ENCODE measurements at regions not wholly inside any gene's neighbourhood (a gene's known extent, or its start where the extent isn't known, plus 50 kb on each side); places are given as distances from the start of the nearest gene placed in this dataset.

- POLR2A ChIA-PET: no interaction called here
- Mint-ChIP-seq H3K4me3 (ENCODE audit: unreplicated experiment) (no peak overlapping the region), H3K27me3 (ENCODE audit: insufficient read depth, unreplicated experiment) (no peaks in the 10 kb centered on the region), H3K36me3 (ENCODE audit: insufficient read depth, unreplicated experiment) (no peaks in the 10 kb centered on the region), H3K27ac (ENCODE audit: unreplicated experiment) (no peak overlapping the region), H3K4me1 (ENCODE audit: low read depth, unreplicated experiment) (peaks cover 4% of the 10 kb centered on the region), H3K9me3 (ENCODE audit: unreplicated experiment) (no peaks in the 10 kb centered on the region)
- CTCF ChIA-PET: no interaction called here
- Histone ChIP-seq H3K27me3 (replicated peaks; ENCODE audit: control insufficient read depth, insufficient read depth, low read length) (no peaks in the 10 kb centered on the region), H3K4me3 (ENCODE audit: low read depth, low read length) (no peak overlapping the region), H3K36me3 (ENCODE audit: control insufficient read depth, insufficient read depth, low read length) (no peaks in the 10 kb centered on the region), H3K4me1 (peaks cover 12% of the 10 kb centered on the region; the same call in 1 of the 2 replicates), H3K9me3 (no peaks in the 10 kb centered on the region)
- intact Hi-C loops (cut with micrococcal nuclease; ENCODE audit: unreplicated experiment): no loop called here
- no peak for DNase-seq
- TF ChIP-seq CTCF (IDR thresholded peaks at IDR 0.05; ENCODE audit: insufficient read depth in 1 of 2, low read depth in 1 of 2, low read length in 1 of 2, severe bottlenecking in 1 of 2, unreplicated experiment in 1 of 2): no peak
- no TSS peak for BruUV-seq (replicated peaks)
These were observed 276.3 kb downstream of the CD83 start for GRCh38 chr6:14393910-14394309.

- no TSS peak for BruUV-seq (replicated peaks)
- no peak overlapping the region for H3K27ac Mint-ChIP-seq (ENCODE audit: unreplicated experiment)
- Histone ChIP-seq H3K36me3 (ENCODE audit: control insufficient read depth, insufficient read depth, low read length) (no peaks in the 10 kb centered on the region), H3K9me3 (no peaks in the 10 kb centered on the region), H3K4me1 (no peaks in the 10 kb centered on the region), H3K27me3 (replicated peaks; ENCODE audit: control insufficient read depth, insufficient read depth, low read length) (no peaks in the 10 kb centered on the region), H3K4me3 (ENCODE audit: low read depth, low read length) (no peak overlapping the region)
- intact Hi-C loops (cut with micrococcal nuclease; ENCODE audit: unreplicated experiment): no loop called here
- TF ChIP-seq CTCF (IDR thresholded peaks at IDR 0.05; ENCODE audit: insufficient read depth in 1 of 2, low read depth in 1 of 2, low read length in 1 of 2, severe bottlenecking in 1 of 2, unreplicated experiment in 1 of 2): no peak
- H3K27me3 Mint-ChIP-seq (ENCODE audit: insufficient read depth, unreplicated experiment): no peaks in the 10 kb centered on the region
- H3K9me3 Mint-ChIP-seq (ENCODE audit: unreplicated experiment): no peaks in the 10 kb centered on the region
- no peaks in the 10 kb centered on the region for H3K4me1 Mint-ChIP-seq (ENCODE audit: low read depth, unreplicated experiment)
- ChIA-PET POLR2A (no interaction called here), CTCF (no interaction called here)
- H3K36me3 Mint-ChIP-seq (ENCODE audit: insufficient read depth, unreplicated experiment): no peaks in the 10 kb centered on the region
- no peak overlapping the region for H3K4me3 Mint-ChIP-seq (ENCODE audit: unreplicated experiment)
- DNase-seq: no peak
These were observed 278.8 kb downstream of the CD83 start for GRCh38 chr6:14396392-14396791.

DNA sequence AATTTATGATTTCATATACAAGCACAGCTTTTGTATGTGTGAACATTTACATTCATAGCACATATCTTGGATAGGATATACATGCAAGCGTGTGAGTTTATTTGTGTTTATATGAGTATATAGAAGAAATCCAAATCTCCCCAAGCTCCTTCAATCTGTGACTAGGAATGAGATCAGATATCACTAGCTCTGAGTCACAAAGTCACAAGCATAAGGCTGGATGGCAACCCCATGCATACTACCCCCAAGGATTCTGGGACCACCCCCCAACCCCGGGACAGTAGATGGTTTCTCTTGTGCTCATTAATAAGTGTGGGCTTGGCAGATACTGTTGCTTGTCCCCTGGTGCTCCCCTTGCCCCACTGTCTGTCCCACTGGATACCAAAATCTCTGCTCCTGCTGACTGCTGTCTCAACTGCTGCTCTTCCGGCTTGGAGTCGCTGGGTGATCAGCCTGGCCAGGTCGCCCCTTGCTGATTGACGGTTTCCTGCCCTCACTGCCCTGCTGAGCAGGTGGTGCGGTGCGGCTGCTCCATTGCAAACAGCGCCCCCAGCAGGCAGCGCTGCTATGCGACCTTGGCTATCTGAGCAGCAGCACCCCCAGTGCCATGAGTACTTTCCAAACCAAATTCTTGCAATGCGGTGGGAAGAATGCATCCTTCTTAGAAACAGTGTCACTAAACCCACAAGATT is 279.4 kb downstream of the CD83 start:
- Histone ChIP-seq H3K4me3 (ENCODE audit: low read depth, low read length) (no peak overlapping the region), H3K4me1 (no peaks in the 10 kb centered on the region), H3K36me3 (ENCODE audit: control insufficient read depth, insufficient read depth, low read length) (no peaks in the 10 kb centered on the region), H3K27me3 (replicated peaks; ENCODE audit: control insufficient read depth, insufficient read depth, low read length) (no peaks in the 10 kb centered on the region), H3K9me3 (no peaks in the 10 kb centered on the region)
- TF ChIP-seq CTCF (IDR thresholded peaks at IDR 0.05; ENCODE audit: insufficient read depth in 1 of 2, low read depth in 1 of 2, low read length in 1 of 2, severe bottlenecking in 1 of 2, unreplicated experiment in 1 of 2): no peak
- Mint-ChIP-seq H3K4me3 (ENCODE audit: unreplicated experiment) (no peak overlapping the region), H3K4me1 (ENCODE audit: low read depth, unreplicated experiment) (no peaks in the 10 kb centered on the region), H3K9me3 (ENCODE audit: unreplicated experiment) (no peaks in the 10 kb centered on the region), H3K36me3 (ENCODE audit: insufficient read depth, unreplicated experiment) (no peaks in the 10 kb centered on the region), H3K27me3 (ENCODE audit: insufficient read depth, unreplicated experiment) (no peaks in the 10 kb centered on the region), H3K27ac (ENCODE audit: unreplicated experiment) (no peak overlapping the region)
- ChIA-PET POLR2A (no interaction called here), CTCF (no interaction called here)
- BruUV-seq (replicated peaks): no TSS peak
- no peak for DNase-seq
- intact Hi-C loops (cut with micrococcal nuclease; ENCODE audit: unreplicated experiment): no loop called here

Measured in Caco-2 (cell line).